Psoas muscle (tissue), 7 donors: ENCODE measurements at regions not wholly inside any gene's neighbourhood (a gene's known extent, or its start where the extent isn't known, plus 50 kb on each side); places are given as distances from the start of the nearest gene placed in this dataset.

Experiments
- ATAC-seq, 4 donors: fragments of 200-7000 bp; cut with Tn5 transposase; one replicate each; pipeline ENCODE4 v1.9.1; 2020; ENCODE audit warnings: moderate library complexity in 3 of 4, mild to moderate bottlenecking in 2 of 4
- DNase-seq, 2 donors: peaks; one replicate each; pipeline ENCODE4 v3.0.0-alpha.2; 2020
- H3K27ac ChIP-seq: fragments of 200-600 bp; one replicate; pipeline ENCODE4 v1.8.0; 2022
- H3K27me3 ChIP-seq, 3 donors: fragments of 200-600 bp in 1 of 3; one replicate each; pipeline versions ENCODE4 v1.6.1 to v1.8.0; 2013 to 2022; ENCODE audit warnings: low read length in 2 of 3, mild to moderate bottlenecking in 2 of 3, moderate library complexity in 1 of 3; ENCODE audit not compliant: insufficient read depth in 3 of 3
- H3K36me3 ChIP-seq, 2 donors: fragments of 200-600 bp in 1 of 2; one replicate each; pipeline versions ENCODE4 v1.6.1 to v1.8.0; 2013 to 2022; ENCODE audit warnings: low read depth in 1 of 2, mild to moderate bottlenecking in 1 of 2, moderate library complexity in 1 of 2; ENCODE audit not compliant: insufficient read depth in 1 of 2
- H3K4me1 ChIP-seq: fragments of 200-600 bp; one replicate; pipeline ENCODE4 v1.8.0; 2022
- H3K4me3 ChIP-seq: fragments of 200-600 bp; one replicate; pipeline ENCODE4 v1.8.0; 2022; ENCODE audit warnings: mild to moderate bottlenecking
- H3K9me3 ChIP-seq: fragments of 200-600 bp; one replicate; pipeline ENCODE4 v1.8.0; 2022
- CTCF ChIP-seq: fragments of 200-600 bp; IDR thresholded peaks from one replicate; pipeline ENCODE4 v1.8.0; 2022; ENCODE audit warnings: antibody characterized with exemption
- WGBS, 3 donors: extraction: QIAGEN DNeasy Blood & Tissue Kit; methylation state at CpG; one replicate each; pipeline versions ENCODE4 v1.1.6 to v1.1.7; 2013; 5-methylcytosine and 5-hydroxymethylcytosine counted together
- intact Hi-C, 2 donors: fragments of 100-400 bp; cut with DNase I; formaldehyde crosslinking; loops; one replicate each; pipeline versions ENCODE4 v1.11.0 to v1.14.2; 2022
- donor health status: healthy with polysubstance abuse.
- donor health status: DM: no; HTN: no; CAD: no; lungs with moderate emphysema.
- donor health status: Bipolar disorder and iron deficiency.
- donor health status: healthy.
- donor health status: DM: yes; HTN: yes; CAD: no.
- donor health status: DM: no; HTN: no; CAD: no.
- donor health status: DM: yes; HTN: yes; CAD: no.

- H3K27ac ChIP-seq, result no peak overlapping the region
- no peaks in the 10 kb centered on the region for H3K36me3 ChIP-seq
- TF ChIP-seq CTCF, result no peak
- intact Hi-C loops, result no loop called here
- H3K4me1 ChIP-seq, result no peaks in the 10 kb centered on the region
- ATAC-seq (no peak), DNase-seq (no peak)
- H3K27me3 ChIP-seq, result no peaks in the 10 kb centered on the region
- no peaks in the 10 kb centered on the region for H3K9me3 ChIP-seq
- H3K4me3 ChIP-seq, result no peak overlapping the region
- 80 to 89% (median 85%) methylated on average over 3 of the region's 3 CpGs for WGBS, 3 donors
These were observed 520.0 kb upstream of the IRAK1BP1 start for GRCh38 chr6:78347191-78347916.

GRCh38 chr6:78353040-78353439, 514.3 kb upstream of the IRAK1BP1 start:
- no peak for TF ChIP-seq CTCF
- Histone ChIP-seq H3K4me3 (no peak overlapping the region), H3K36me3 (no peaks in the 10 kb centered on the region), H3K27ac (no peak overlapping the region), H3K27me3 (no peaks in the 10 kb centered on the region), H3K9me3 (no peaks in the 10 kb centered on the region), H3K4me1 (no peaks in the 10 kb centered on the region)
- intact Hi-C loops, result no loop called here
- WGBS, 3 donors, result 48 to 69% (median 57%) methylated on average over 1 of the region's 1 CpG
- DNase-seq (no peak), ATAC-seq (no peak)

- H3K4me3 ChIP-seq, result no peak overlapping the region
- DNase-seq (no peak), ATAC-seq (no peak)
- no peaks in the 10 kb centered on the region for H3K27me3 ChIP-seq
- no peak overlapping the region for H3K27ac ChIP-seq
- no peaks in the 10 kb centered on the region for H3K4me1 ChIP-seq
- intact Hi-C loops, result no loop called here
- no peak for TF ChIP-seq CTCF
- H3K9me3 ChIP-seq, result no peaks in the 10 kb centered on the region
- H3K36me3 ChIP-seq, result no peaks in the 10 kb centered on the region
These were observed 503.7 kb upstream of the IRAK1BP1 start for GRCh38 chr6:78363688-78364087.

GRCh38 chr6:78365473-78365872, 501.9 kb upstream of the IRAK1BP1 start:
- WGBS, 3 donors, result 84 to 87% (median 85%) methylated on average over 4 of the region's 4 CpGs
- no peak for DNase-seq
- Histone ChIP-seq H3K4me3 (no peak overlapping the region), H3K27me3 (no peaks in the 10 kb centered on the region), H3K4me1 (no peaks in the 10 kb centered on the region), H3K9me3 (no peaks in the 10 kb centered on the region), H3K27ac (no peak overlapping the region), H3K36me3 (no peaks in the 10 kb centered on the region)
- no peak for ATAC-seq
- TF ChIP-seq CTCF, result no peak
- intact Hi-C loops, result no loop called here

- Histone ChIP-seq H3K27me3 (no peaks in the 10 kb centered on the region), H3K27ac (no peak overlapping the region), H3K4me3 (no peak overlapping the region), H3K9me3 (no peaks in the 10 kb centered on the region), H3K4me1 (no peaks in the 10 kb centered on the region), H3K36me3 (no peaks in the 10 kb centered on the region)
- WGBS, 3 donors, result 67 to 77% (median 75%) methylated on average over 2 of the region's 2 CpGs
- intact Hi-C loops, result no loop called here
- ATAC-seq, result no peak
- TF ChIP-seq CTCF, result no peak
- no peak for DNase-seq
These were observed 490.3 kb upstream of the IRAK1BP1 start for GRCh38 chr6:78377056-78377455.
